GM19324 (cell line): ENCODE measurements at regions not wholly inside any gene's neighbourhood (a gene's known extent, or its start where the extent isn't known, plus 50 kb on each side); places are given as distances from the start of the nearest gene placed in this dataset.

Experiments
- ATAC-seq: cut with Tn5 transposase; IDR thresholded peaks from one replicate; pipeline ENCODE4 v1.9.1; 2021; ENCODE audit warnings: mild to moderate bottlenecking, moderate library complexity; ENCODE audit not compliant: unreplicated experiment, low FRiP score

- ATAC-seq: peak; percentile 83
Measured at GRCh38 chr1:235011599-235012435, 116.8 kb downstream of the TOMM20 start.

- no peak for ATAC-seq
Measured at GRCh38 chr1:235011064-235011598, 117.5 kb downstream of the TOMM20 start.

DNA sequence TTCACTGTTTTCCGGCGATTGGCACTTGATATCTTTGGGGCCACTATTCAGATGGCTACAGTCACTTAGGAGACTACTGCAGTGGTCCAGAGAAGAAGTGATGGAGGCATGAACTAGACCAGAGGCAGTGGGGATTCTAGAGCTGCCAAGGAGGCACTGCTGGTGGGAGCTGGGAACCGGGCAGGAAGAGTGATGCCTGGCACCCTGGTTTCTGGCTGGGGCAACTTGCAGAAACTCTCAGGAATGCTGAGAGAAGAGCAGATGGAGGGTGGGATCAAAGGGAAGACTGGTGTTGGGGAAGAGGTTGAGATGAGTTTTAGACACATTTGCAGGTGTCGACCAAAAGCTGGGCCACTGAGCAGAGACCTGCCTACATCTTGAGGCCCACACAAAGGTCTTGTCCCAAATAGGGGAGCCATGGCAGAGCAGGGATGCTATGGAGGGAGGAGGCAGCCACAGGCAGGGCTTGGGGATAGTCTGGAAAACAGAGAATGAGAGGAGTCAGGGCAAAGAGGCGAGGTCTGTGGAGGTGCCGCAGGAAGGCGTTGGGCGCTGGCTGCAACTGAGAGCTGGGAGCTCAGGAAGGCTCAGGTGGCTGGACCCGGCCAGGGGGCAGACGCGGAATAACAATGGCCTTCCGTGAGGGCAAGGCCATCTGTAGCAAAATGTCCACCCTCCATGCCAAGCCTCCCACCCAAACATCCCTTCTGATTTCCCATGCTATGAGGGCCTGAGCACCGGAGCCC, 118.9 kb downstream of the TOMM20 start:
- ATAC-seq: no peak

GRCh38 chr1:235009074-235009473, 119.6 kb downstream of the TOMM20 start:
- ATAC-seq: no peak

DNA sequence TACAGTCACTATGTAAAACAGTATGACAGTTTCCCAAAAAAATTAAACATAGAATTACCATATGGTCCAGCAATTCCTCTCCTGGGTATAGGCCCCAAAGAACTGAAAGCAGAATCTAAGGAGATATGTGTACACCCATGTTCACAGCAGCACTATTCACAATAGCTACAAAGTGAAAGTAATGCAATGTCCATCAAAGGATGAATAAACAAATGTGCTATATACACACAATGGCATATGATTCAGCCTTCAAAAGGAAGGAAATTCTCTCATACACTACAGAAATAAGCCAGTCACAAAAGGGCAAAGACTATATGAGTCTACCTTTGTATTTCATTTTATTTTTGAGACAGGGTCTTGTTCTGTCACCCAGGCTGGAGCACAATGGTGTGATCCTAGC, 120.4 kb downstream of the TOMM20 start:
- ATAC-seq: no peak

GRCh38 chr1:235006816-235007215, 121.8 kb downstream of the TOMM20 start:
- no peak for ATAC-seq

DNA sequence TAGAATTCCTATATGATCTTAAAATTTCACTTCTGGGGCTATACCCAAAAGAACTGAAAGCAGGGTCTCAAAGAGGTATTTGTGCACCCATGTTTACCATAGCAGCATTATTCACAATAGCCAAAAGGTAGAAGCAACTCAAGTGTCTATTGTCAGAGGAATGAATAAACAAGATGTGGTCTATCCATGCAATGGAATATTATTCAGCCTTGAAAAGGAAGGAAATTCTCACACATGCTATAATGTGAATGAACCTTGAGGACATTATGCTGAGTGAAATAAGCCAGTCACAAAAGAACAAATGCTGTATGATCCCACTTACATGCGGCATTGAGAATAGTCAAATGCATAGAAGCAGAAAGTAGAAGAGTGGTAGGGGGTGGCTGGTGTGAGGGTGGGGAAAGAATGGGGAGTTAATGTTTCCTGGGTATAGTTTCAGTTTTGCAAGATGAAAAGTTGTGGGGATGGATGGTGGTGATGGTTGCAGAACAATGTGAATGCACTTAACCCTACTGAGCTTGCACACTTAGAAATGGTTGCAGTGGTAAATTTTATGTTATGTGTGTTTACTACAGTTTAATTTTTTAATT, 122.4 kb downstream of the TOMM20 start:
- ATAC-seq: peak; percentile 35

GRCh38 chr1:235004840-235005391, 123.7 kb downstream of the TOMM20 start:
- no peak for ATAC-seq

DNA sequence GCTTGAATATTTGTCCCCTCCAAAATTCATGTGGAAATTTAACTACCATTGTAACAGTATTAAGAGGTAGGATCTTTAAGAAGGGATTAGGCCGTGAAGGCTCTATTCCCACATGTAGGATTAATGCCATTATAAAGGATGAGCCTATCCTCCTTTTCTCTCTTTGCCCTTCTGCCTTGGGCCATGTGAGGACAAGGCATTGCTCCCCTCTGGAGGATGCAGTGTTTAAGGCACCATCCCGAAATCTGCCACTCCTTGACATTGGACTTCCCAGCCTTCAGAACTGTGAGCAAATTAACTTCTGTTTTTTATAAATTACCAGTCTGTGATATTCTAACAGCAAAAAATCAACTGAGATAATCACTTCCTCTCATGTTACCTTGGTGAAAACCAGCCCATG, 124.4 kb downstream of the TOMM20 start:
- ATAC-seq: no peak

DNA sequence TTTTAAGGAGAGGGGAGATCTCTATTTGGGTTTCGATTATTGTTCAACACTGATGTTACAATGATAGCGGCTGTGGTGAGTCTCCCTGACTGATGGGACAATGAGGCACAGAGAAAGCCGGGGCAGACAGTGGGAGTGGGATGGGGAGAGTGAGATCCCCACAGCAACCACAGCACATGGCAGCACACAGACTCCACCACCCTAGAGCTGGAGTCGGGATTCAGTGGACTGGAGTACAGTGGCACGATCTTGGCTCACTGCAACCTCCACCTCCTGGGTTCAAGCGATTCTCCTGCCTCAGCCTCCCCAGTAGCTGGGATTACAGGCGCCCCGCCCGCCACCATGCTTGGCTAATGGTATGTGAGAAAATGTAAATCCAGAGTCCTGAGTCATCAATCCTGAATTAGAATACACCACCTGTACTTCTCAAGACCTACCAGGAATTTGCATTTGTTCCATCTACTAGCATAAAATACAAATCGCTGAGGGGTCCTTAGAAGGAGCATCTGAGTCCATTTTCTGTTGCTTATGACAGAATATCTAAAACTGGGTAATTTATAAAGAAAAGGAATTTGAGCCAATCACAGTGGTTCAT, 125.8 kb downstream of the TOMM20 start:
- no peak for ATAC-seq

DNA sequence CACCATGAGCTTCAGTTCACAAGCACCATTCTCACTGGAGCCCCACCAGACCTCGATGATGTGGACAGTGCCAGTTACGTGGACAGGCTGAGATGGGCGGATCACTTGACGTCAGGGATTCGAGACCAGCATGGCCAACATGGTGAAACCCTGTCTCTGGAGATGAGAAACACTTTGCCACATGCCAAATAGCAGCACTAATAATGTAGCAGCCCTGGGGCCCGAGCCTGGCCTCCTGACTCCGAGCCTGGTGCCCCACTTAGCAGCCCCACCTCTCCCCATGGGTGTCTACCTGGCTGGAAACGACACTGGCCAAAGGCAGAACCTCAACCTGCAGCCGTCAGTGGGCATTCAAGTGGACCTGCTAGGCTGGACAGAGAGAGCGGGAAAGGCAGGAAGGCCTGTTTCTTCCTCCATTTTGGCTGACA, 129.1 kb downstream of the TOMM20 start:
- ATAC-seq: no peak

DNA sequence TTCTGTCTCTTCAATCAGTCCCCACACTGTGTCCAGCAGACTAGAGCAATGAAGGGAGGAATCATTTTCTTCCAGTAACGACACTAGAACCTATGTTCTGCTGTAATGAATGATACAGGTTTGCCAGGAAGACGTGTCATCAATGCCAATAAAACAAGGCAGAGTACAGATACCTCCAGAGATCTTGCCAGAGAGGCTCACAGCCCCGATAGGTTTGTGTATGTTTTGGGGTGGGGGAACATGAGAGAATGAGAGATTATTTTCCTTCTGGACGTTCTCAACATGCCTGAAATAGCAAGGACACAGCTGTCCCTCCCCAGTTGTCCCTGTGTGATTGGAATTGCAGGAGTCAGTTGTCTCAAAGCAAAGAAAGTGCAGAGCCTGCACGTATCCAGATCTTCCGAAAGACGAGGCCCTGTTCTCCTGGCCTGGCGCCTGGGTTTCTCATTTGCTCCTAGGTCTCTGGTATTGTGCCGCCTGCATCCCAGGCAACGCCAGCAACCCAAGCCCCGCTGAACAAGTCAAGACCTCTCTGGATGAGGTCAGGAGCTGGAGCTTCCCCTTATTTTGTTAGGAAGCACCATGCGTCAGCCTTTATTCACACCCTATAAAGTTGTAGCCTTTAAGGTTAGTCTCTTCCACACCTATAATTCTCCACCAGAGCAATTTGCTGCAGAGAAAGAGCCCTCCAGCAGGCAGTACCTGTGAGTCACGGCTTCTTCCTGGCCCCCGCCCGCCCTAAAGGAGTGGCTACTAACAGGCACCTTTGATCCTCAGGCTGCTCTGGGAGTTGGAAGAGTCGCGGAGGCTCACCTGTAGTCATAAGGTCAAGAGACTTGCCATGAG, 130.5 kb downstream of the TOMM20 start:
- ATAC-seq: no peak

DNA sequence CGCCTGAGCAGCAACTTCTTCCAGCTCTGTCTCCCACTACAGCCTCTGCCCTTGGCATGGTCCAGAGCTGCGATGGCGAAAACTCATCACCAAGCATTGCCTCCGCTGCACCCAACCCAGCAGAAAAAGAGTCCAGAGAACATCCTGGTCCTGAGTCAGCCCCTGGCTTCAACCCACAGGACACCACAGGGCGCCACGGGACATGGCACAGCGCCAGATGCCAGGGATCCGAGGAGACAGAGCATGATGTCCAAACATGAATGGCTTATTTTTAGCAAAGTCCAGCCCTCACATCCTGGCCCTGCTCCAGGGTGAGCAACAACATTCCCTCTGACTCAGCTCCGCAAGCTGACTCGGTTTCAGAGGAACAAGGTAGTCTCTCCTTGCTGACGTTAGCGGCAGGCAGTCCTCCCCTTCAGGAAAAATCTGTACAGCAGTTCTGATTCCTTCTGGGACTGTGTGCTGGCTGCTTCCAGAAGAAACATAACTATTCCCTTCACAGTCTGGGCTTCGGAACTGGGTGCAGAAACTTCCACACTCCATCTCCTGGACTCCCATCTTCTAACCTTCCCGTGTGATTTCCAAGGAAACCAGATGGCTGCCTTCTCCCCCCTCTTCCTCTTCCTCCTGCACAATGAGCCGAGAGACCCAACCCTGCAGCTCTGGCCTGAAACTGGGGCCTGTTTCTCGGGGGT, 131.3 kb downstream of the TOMM20 start:
- no peak for ATAC-seq

DNA sequence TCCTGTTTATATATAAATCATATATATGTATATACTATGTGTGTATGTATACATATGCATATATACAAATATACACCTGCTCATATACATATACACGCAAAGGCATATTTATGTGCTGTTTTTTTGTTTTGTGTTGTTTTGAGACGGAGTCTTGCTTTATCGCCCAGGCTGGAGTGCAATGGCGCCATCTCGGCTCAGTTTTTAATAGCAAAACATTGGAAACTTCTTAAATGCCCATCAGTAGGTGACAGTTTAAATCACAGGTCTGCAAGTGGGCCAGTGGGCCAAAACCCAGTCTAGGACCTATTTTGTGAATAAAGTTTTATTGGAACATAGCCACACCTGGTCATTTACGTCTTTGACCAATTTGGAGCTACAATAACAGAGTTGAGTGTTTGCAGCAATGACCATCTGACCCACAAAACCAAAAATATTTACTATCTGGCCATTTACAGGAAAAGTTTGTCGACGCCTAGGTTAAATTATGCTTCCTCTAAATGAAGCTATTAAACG, 132.3 kb downstream of the TOMM20 start:
- no peak for ATAC-seq

DNA sequence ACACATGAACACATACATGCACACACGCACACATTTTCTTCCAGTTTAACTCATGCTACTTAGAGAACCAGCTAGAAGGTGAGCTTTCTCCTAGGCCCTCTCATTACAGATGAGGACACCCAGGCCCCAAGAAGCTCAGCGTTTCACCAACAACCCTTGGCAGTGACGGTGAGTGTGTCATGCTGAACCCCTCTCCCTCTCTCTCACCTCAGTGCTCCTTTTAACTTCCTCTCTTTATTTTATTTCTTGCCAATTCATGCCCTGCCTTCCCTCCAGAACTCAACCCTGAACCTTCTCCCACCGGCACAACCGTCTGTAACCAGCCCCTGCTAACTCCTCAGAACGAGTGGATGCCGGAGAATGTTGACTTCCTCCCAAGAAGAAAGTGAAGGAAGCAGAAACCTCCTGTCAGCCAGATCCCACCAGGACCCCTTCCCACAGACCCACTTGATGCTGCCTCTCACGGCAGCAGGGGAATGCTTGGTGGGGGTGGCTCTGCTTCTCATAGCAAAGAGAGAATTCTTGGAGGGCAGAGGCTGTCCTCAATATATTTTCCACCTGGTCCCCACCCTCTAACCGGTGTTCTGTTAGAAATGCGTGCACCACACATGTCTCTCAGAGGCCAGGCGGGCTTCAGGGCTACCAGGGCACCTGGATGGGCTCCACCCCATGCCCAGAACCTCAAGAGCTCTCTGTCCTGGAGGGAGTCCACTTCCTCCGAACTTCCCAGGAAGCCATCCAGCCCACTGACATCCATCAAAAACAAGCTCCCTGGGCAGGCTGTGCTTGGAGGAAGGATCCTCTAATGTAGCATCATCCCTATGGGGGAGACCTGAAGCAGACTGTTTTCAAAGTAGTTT, 134.0 kb downstream of the TOMM20 start:
- ATAC-seq: no peak

- ATAC-seq: no peak
Measured at GRCh38 chr1:234992065-234992464, 136.6 kb downstream of the TOMM20 start.

GRCh38 chr1:234990874-234991801, 137.5 kb downstream of the TOMM20 start:
- no peak for ATAC-seq
